ENCODE measurements at regions not wholly inside any gene's neighbourhood (a gene's known extent, or its start where the extent isn't known, plus 50 kb on each side); places are given as distances from the start of the nearest gene placed in this dataset.

- TF ChIP-seq ZNF512 (CRISPR knock-in tag; IDR thresholded peaks at IDR 0.05; ENCODE audit: borderline replicate concordance) (no peak), HMGXB4 (CRISPR knock-in tag; IDR thresholded peaks at IDR 0.05) (no peak), ZSCAN18 (CRISPR knock-in tag; IDR thresholded peaks at IDR 0.05) (no peak), GRHL2 (CRISPR knock-in tag; IDR thresholded peaks at IDR 0.05; ENCODE audit: insufficient replicate concordance, severe bottlenecking) (no peak), E2F1 (CRISPR knock-in tag; IDR thresholded peaks at IDR 0.05) (no peak), GABPB1 (CRISPR knock-in tag; IDR thresholded peaks at IDR 0.05) (no peak)
Measured at GRCh38 chr17:74089380-74089779, 114.1 kb upstream of the RPL38 start (continued).

- peak; percentile 93 for ATAC-seq
- ChIA-PET POLR2A (interaction anchor here (0.7 kb wide), 1 partner anchor 28 kb away, joined by 5 read pairs; no protein-coding TSS in a partner anchor), CTCF (interaction anchor here (0.6 to 8.8 kb wide), 71 partner anchors 9 to 443 kb away, joined by 3 to 100 read pairs (median 4); partner anchors contain the start of gene RPL38)
- DNase-seq (ENCODE audit: low spot score) = peak; percentile 95
- no peak overlapping the region for H3K4me3 Mint-ChIP-seq
- H3K9me3 Mint-ChIP-seq = peaks cover 42% of the 10 kb centered on the region
- peaks cover 13% of the 10 kb centered on the region; the same call in 1 of the 2 replicates for H3K27me3 Mint-ChIP-seq (ENCODE audit: low read depth)
- no peak overlapping the region for H3K27ac Mint-ChIP-seq
- H3K36me3 Mint-ChIP-seq = peaks cover 12% of the 10 kb centered on the region
- no peak for TF ChIP-seq STAT6 (CRISPR knock-in tag; conservative IDR thresholded peaks at IDR 0.05; ENCODE audit: low read depth)
- TF ChIP-seq ESRRA (CRISPR knock-in tag; IDR thresholded peaks at IDR 0.05; ENCODE audit: borderline replicate concordance) = no peak
- TF ChIP-seq FOXP4 (CRISPR knock-in tag; IDR thresholded peaks at IDR 0.05) = no peak
- TF ChIP-seq CTCF (IDR thresholded peaks at IDR 0.05) = peak; percentile 76
- TF ChIP-seq NFYB (CRISPR knock-in tag; conservative IDR thresholded peaks at IDR 0.05; ENCODE audit: low read depth) = no peak
- H3K4me1 Mint-ChIP-seq = no peaks in the 10 kb centered on the region
Measured at GRCh38 chr17:74089869-74090464, 113.5 kb upstream of the RPL38 start.
